GM19395 (cell line): ENCODE measurements at regions not wholly inside any gene's neighbourhood (a gene's known extent, or its start where the extent isn't known, plus 50 kb on each side); places are given as distances from the start of the nearest gene placed in this dataset.

Experiments used
- ATAC-seq: cut with Tn5 transposase; IDR thresholded peaks from one replicate; pipeline ENCODE4 v1.9.1; 2021; ENCODE audit warnings: mild to moderate bottlenecking, moderate library complexity; ENCODE audit not compliant: unreplicated experiment

DNA sequence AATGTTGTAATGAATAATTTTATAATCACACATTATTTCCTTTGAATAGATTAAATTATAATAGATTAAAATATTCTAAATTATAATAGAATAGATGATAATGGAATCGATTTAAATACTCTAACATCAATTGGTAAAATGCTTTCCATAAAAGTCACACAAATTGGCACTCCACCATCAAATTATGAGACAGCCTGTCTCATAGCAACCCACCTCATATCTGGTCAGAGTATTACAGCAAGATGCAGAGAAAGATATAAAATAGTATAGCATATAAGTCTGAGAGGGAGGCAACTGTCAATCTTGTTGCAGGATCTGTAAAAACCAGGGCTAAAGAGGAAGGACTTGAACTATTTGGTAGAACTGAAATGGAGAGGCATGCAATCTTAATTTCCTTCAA, 98.4 kb upstream of the NCKAP5 start:
- ATAC-seq, result no peak

DNA sequence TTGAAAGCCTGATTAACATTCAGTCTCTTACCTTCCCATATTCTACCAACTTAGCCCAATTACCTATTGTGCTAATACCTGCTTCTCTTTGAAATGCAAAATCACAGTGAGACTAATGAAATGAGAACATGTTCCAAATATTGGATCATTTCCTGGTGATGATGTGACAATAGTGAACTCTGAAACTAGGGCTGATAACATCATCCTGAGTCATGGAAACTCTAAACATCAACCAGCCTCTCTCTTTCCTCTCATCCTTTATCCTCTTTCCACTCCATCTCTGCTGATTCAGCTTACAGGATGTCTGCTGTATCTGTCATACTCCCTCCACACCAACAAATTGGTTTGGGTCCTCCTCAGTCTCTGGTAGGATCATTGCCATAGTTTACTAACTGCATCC, 98.8 kb upstream of the NCKAP5 start:
- no peak for ATAC-seq

DNA sequence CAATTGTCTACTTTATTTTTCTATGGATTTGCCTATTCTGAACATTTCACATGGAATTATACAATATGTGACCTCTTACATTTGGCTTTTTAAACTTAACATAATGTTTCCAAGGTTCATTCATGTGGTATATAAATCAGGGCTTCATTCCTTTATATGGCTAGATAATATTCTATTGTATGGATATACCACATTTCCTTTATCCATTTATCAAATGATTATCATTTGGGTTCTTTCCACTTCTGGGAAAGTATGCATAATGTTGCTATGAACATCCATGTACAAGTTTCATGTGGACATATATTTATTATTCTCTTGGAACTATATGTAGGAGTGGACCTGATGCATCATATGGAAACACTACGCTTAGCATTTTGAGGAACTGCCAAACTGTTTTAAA, 99.7 kb upstream of the NCKAP5 start:
- no peak for ATAC-seq

DNA sequence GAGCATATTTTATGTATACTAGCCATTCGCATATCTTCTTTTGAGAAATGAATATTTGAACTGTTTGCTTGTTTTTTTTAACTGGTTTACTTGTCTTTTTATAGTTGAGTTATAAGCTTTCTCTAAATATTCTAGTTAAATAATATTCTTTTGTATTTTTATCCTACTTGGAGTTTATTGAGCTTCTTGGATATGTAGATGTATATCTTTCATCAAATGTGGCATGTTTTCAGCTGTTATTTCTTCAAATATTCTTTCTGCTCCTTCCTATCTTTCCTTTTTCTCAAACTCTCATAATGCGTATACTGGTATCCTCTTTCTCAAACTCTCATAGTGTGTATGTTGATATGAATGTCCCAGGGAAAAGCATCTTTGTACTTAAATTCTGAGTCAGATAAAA, 100.3 kb upstream of the NCKAP5 start:
- ATAC-seq, result no peak

DNA sequence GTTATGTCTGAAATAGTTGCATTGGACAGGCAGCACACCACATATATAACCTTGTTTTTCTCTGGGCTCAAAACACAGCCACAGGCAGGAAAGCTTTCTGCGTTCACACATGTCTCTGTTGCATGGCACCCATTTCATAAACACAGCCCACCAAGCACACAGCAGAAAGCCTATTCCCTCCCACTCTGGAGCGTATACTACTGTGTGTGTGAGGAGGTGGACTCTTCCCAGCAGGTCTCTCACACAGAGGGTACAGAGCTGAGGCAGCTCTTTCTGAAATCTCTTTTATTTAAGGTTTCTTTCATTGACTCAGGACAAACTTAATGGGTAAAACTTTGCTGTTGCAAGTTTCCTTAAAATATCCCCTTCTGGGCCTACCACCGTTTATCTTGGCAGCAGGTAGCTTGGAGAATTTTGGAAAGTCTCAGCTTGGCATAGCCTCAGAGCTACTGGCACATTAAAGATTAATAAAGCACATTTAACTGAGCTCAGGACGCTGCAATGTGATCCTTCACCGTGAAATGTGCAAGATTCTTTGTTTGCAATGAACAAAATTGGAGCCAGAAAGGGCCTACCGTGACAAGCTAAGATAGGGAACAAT, 105.1 kb upstream of the NCKAP5 start:
- no peak for ATAC-seq

DNA sequence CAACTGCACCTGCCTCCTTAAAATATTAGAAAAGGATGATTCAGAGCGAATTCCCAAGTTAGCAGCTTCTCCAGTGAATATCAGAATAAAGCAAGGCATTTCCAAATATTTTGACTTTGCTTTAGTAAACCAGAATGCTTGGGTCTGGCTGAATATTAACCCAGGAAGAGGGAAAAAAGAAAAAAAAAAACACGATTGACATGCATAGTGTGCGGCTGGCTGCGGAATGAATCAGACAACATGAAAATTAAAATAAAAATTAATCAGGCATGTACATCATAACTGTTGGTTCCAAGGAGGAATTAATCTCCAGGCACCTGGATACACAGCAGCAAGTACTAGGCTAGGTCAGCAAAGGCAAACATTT, 105.8 kb upstream of the NCKAP5 start:
- ATAC-seq, result no peak

DNA sequence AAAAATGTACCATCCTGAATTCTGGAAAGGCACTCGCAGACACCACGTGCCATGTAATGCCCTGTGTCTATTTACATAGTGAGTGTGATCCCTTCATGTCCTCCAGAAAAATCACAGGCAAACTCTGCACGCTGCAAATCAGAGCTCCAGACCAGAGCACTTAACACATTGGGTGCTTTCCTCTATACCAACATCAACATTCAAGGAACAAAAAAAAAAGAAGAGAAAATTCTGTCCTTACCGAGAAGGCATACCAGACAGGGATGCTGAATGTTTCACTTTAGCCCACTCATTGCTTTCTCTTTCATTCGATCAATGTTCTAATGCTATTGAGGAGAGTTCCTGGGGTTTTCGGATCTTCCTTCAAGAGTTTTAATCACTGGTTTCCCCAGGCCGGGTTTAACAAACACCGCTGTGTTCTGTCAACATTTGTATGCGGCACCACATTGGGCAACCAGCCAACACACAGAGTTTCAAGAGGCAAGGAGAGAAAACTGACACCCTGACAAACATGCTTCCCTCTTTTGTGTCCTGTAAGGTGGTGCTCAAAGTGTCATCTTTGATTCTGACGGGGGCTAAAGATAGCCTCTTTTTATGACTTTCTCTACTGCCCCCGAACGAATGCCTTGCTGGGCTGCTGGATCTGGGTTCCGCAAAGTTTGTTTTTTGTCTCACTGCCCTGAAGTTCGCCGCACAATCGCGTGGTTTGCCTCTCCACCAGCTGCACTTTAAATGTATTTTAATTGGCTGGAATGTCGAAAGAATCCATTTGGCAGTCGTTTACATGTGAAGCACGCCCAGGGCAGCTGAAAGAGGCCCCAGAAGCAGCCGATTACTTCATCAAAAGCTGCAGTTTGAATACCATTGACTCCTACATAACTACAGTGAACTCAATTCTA, 106.4 kb upstream of the NCKAP5 start:
- no peak for ATAC-seq

DNA sequence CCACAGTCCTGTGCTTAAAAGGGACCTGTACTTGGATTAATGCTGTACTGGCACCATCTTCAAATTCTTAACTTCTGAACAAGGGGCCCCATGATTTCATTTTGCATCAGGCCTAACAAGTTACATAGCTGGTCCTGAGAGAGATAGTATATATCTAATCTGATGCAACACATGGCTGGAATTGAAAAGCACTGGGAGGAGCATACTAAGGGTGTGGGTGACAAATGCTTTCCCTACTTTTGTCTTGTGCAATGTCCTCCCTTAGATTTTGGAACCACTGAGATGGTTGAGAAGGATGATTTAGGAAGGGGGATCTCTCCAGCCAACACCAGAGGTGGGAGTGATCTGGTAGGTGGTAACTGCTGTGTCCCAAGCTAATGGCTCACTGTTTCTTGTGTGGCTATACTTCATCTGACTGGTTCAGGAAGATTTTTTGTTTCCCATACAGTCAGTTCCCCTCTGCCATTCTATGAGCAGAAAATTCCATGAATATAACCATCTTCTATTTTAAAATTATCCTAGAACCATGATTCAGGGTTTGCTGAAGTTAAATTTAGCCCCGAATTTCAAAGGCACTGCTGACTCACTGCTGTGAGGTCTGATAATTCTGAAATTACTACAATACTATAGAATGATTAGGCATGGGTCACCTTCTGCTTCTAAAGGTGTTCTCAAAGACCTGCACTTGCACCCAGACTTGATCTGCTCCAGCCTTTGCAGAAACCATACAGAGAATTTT, 108.3 kb upstream of the NCKAP5 start:
- no peak for ATAC-seq

DNA sequence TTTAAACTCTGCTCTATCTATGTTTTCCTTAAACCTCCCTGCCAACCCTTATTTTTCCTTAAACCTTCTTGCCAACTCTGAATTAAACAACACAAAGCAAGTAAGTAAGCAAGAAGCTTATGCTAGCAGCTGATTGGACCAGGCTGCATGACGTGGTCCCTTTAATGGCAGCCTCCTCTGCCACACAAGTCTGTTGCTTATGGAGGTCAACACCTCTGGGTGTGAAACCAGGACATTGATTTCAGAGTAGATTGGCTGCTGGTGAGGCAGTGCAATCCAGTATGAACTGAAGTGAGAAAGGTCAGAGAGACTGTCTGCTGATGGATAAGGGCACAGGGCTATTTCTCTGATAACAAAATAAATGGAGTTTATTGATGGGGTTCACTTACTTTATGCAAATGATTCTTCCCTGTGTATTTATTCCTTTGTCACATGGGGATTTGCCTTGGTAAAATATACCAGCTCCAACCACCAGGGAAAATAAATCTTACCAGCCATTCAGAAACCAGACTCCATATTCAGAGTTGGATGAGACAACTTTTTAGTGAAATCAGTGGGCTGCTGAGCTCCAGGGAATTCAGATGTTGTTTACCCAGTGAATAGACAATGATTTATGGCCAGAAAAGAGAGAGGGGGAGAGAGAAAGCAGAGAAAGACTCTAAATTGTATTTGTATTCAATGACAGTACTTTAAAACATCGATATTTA, 112.2 kb upstream of the NCKAP5 start:
- ATAC-seq, result no peak

DNA sequence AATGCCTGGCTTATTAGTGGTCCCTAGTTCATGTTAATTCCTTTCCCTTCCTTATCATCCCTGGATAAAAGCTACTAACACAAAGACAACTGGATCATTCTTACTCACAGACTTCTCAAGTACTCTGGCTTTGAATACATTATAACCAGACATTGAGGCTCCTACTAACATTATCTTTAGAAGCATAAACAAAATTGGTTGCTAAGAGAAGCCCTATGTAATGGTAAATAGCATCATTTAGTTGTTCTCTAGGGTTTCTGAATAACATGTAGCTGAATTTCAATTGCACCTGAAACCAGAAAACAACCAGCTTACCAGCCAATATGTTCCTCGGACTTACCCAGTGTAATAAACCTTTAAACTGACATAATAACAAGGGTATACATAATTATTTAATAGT, 114.1 kb upstream of the NCKAP5 start:
- ATAC-seq, result no peak

DNA sequence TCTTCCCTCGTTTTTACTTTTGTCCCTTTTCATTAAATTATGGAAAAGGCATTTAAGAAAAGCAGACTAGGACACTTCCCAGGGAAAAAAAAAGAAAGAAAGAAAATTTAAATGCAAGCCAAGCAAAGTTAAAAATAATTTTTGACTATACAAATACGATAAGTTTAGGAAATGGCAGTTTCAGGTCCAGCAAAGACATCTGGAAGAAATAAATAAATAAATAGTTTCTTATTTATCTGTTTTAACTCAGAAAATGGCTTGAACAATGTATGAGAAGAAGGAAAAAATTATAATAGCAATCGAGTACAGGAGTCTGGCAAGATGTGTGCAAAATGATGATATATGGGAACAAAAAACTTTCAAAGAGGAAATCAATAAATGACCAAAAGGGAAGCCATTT, 114.6 kb upstream of the NCKAP5 start:
- ATAC-seq, result no peak

DNA sequence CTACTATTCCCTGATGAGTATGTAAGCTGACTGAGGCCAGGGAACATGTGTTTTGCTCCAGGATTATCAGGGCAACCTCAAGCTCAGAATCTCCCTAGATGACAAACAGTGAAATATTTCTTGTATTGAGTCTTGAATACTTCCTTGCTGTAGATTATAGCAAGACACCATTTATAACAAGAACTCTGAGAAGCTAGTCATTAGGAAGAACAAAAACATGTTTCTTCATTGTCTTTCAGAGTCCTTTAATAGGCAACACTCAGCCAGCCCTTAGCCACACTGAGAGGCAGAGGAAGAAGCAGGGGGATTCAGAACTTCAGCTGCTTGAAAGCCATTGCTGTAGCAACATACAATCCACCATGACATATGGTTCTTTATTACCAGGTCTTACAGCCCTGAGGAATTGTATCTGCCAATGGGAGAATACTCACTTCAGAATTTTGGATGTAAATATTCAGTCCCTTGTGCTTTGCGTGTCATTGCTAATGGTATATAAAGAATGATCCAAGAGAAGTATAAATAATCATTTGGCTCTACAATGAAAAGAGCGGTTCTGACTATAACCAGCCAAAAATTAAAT, 117.5 kb upstream of the NCKAP5 start:
- ATAC-seq, result no peak

DNA sequence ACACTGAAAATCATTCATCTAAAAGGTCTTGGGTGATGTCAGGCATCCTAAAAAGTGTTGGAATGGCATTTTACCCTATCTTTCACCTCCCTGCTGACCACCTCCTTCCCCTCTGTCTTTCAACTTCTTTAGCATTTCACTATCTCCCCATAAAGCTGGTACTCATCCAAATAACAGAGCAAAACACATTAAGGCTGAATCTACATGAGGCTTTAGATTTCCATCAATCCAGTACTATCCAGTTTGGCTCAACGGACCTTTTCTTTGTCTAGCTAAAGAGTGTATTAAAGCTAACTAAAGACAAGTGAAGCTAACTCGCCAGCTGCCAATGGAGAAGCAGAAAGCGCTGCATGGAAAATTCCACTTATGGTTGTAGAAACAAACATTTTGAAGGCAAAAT, 122.5 kb upstream of the NCKAP5 start:
- no peak for ATAC-seq

DNA sequence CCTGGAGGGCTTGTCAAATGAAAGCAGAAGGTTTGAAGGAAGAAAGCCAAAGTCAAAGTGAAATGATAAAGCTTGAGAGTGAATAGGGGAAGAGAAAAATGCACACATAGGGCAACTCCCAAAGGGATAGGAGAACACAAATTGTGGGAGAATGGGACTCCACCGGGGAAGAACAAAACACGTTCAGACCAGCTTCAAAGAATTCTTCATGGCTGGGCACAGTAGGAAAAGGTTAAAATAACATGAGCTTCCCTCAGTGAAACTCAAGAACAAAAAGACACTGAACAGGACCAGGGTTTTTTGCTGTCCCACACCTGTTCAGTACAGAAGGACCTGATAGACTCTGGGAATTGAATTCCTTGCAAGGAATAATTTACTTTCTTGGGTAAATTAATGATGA, 123.1 kb upstream of the NCKAP5 start:
- ATAC-seq, result no peak

DNA sequence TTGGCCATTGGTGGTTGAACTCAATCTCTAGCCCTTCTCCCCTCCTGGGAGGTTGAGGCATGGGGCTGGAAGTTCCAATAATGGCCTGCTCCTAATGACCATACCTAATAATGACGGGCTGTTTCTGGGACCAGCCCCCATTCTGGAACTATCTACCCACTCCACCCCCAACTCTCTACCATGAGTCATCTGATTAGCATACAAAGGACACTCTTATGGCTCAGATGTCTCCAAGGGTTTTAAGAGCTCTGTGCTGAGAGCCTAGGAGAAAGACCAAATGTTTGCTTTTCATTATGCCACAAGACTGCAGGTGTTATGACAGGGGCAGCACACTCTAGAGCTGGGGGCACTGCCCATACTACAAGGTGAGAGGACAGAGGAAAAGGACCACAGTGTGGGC, 137.0 kb upstream of the NCKAP5 start:
- no peak for ATAC-seq

DNA sequence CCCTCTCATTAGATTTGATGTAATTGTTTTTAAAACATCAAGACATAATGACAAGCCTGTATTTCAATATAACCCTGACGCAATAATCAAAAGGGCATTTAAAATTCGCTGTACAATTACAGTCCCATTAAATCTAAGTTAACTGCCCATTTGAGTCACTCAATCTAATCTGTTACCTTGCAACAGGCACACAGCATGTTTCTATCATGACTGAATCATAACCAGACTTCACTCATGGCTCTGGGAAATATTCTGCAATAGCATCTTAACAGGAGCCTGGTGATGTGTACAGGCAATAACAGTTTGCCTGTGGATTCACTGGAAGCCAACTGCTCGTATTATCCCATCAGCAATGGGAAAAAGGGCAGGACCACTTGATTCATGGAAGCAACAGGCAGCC, 142.3 kb upstream of the NCKAP5 start:
- ATAC-seq, result no peak

DNA sequence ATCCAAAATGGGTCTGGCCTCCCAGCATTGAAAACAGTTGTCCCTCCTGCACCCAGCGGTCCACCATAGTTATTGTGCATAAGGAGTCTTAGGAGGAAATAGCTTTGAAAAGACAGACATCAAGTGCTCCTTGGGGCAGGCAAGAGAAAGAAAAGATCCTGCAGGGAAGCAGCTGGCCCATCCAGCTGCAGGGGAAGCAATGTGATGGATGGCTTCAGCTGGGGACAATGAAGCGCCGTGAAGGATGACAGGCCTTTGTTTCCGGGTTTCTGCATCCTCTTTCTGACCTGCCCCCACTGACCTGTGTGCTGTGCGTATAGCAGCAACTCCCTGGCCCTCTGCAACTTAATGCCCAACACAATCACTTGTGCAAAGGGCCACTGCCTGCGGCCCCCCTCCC, 142.9 kb upstream of the NCKAP5 start:
- ATAC-seq, result no peak

DNA sequence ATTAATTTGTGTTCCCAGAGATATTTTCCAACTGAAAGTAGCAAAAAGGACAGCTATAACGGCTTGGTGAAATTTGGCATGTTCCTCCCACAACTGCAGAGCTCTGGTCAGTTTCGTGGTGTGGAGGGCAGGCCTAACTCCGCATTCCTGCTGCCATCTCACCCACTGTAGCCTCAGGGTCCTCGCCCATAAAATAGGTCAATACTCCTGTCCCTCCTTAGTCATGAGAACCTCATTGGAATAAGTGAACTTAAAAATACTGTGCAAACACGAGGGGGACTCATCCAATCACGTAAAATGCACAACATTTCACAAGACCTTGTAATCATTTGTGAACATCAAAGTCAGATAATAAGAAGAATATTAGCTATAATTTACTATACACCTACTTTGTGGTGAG, 143.5 kb upstream of the NCKAP5 start:
- no peak for ATAC-seq

DNA sequence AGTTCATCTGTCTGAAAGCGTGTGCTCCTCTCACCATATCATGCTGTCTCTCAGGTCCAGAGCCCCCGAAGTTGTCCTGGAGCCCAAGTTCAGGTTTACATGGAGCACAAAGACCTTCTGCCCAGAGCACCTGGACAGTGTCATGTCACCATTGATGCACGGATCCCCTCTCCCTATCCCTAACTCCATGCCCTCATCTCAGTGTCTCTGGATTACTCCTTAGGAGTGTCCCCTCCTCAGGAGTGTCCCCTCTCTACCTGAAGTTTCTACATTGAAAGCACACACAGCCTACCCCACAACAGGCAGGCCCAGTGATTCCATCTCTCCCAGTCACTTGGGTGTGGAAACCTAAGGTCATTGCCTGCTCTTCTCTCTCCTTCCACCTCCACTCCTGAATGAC, 144.1 kb upstream of the NCKAP5 start:
- no peak for ATAC-seq

DNA sequence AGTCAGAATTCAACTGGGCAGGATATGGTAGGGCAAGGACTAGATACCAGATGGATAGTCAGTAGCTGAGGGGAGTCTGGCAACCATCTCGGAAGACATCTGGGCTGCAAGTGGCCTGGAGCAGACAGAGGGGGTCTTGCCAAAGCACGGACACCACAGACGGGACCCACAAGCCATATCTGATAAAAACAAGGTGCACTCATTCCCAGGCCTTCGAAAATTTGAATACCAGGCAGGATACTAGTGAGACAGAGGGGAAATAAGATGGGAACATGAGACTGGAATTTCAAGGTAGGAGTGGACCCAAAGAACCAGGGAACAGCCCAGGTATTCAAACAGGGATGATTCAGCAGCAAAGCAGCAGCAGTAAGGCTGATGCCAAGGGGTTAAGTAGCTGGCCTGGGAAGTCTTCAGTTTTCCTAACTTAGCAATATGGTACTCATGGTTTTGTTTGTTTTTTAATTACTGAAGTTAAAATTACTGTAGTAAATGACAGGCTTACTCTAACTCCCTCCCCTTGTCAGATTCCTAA, 144.9 kb upstream of the NCKAP5 start:
- ATAC-seq, result no peak

DNA sequence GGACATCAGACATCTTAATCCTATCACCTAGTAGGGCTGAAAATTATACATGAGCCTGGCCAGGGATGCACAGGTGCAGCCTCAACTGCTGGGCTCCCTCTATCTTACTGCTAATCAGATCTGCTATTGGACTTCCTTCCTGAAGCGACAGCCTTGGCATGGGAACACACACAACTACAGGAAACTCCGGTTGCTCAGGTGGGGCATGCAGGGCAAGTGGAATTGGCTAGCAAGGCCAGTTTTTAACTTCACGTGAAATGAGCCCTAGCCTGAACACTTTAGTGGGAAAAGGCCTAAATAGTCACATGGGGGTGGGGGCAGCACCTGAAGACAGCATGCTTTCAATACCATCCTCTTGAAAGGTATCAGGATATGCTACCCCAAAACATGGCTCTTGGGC, 147.9 kb upstream of the NCKAP5 start:
- no peak for ATAC-seq
